Endothelial cell of umbilical vein (primary cell): ENCODE measurements at regions not wholly inside any gene's neighbourhood (a gene's known extent, or its start where the extent isn't known, plus 50 kb on each side); places are given as distances from the start of the nearest gene placed in this dataset.

Experiments
- BruUV-seq: library from RNA; stranded (reverse); fragments of 400-500 nt; replicated peaks from 2 replicates; lab custom pipeline; 2021; lab: Mats Ljungman, UMichigan
- CTCF ChIA-PET: fragments of 300-600, 350-600 bp; sonication (Branson Sonifier 250); formaldehyde crosslinking; loops from one replicate; lab custom pipeline; 2021; ENCODE audit warnings: antibody characterized with exemption, inconsistent platforms; lab: Charles Lee
- POLR2A ChIA-PET: fragments of 300-600, 350-600 bp; sonication (Branson Sonifier 250); formaldehyde crosslinking; loops from one replicate; lab custom pipeline; 2021; ENCODE audit warnings: antibody characterized with exemption, inconsistent platforms; lab: Charles Lee
- DNase-seq: peaks from one replicate; pipeline ENCODE4 v3.0.0-alpha.2; 2011; ENCODE audit warnings: low read depth, low spot score
- FAIRE-seq: peaks from 2 replicates; lab custom pipeline; 2011; peaks lifted over from hg19 to GRCh38; lab: Jason Lieb, UNC
- H2AFZ ChIP-seq: 2 replicates; pipeline ENCODE4 v1.6.0; 2012; ENCODE audit warnings: low read depth, low read length, control low read depth, inconsistent platforms
- H3K27ac ChIP-seq: 2 replicates; pipeline ENCODE4 v1.5.1; 2011; ENCODE audit warnings: low read depth, mild to moderate bottlenecking, control low read depth, low read length, moderate library complexity; ENCODE audit not compliant: insufficient read depth
- H3K27me3 ChIP-seq, 2 experiments: 2 replicates each; pipeline versions ENCODE4 v1.6.0 to v1.6.1; 2011; ENCODE audit warnings: low read length in 2 of 2, mixed read lengths in 1 of 2; ENCODE audit not compliant: control insufficient read depth in 2 of 2, insufficient read depth in 2 of 2
- H3K36me3 ChIP-seq, 2 experiments: 2 replicates in 1 of 2; 3 replicates in 1 of 2; pipeline ENCODE4 v1.5.1; 2011; ENCODE audit warnings: low read length in 2 of 2, mild to moderate bottlenecking in 1 of 2, moderate library complexity in 1 of 2; ENCODE audit not compliant: control insufficient read depth in 2 of 2, insufficient read depth in 2 of 2; ENCODE audit errors: extremely low read depth in 1 of 2
- H3K4me1 ChIP-seq: 3 replicates; pipeline ENCODE4 v1.5.1; 2011; ENCODE audit warnings: mild to moderate bottlenecking, low read length; ENCODE audit not compliant: control insufficient read depth, insufficient read depth; ENCODE audit errors: extremely low read depth
- H3K4me2 ChIP-seq: 2 replicates; pipeline ENCODE4 v1.6.1; 2011; ENCODE audit warnings: low read length, control low read depth, mixed read lengths; ENCODE audit not compliant: insufficient read depth
- H3K4me3 ChIP-seq, 3 experiments: fragments of 200-600 bp in 1 of 3; sonication (generic), shearing (Covaris generic) in 1 of 3; replicated peaks in 1 of 3; 2 replicates each; pipeline ENCODE4 v1.5.1; 2011 to 2016; ENCODE audit warnings: control low read depth in 3 of 3, low read length in 3 of 3, mild to moderate bottlenecking in 2 of 3, inconsistent platforms in 1 of 3, low read depth in 1 of 3, moderate library complexity in 1 of 3; ENCODE audit not compliant: insufficient read depth in 1 of 3
- H3K79me2 ChIP-seq: 2 replicates; pipeline ENCODE4 v1.6.0; 2012; ENCODE audit warnings: low read length, inconsistent platforms; ENCODE audit not compliant: control insufficient read depth, insufficient read depth
- H3K9ac ChIP-seq: replicated peaks from 2 replicates; pipeline ENCODE3; 2011; ENCODE audit warnings: low read length, control low read depth; ENCODE audit not compliant: insufficient read depth; ENCODE audit errors: extremely low read depth
- H3K9me1 ChIP-seq: replicated peaks from 3 replicates; pipeline ENCODE4 v1.6.0; 2011; ENCODE audit warnings: mild to moderate bottlenecking, low read length; ENCODE audit not compliant: control insufficient read depth, insufficient read depth; ENCODE audit errors: extremely low read depth
- H3K9me3 ChIP-seq: replicated peaks from 2 replicates; pipeline ENCODE4 v1.5.1; 2012; ENCODE audit warnings: low read length, inconsistent platforms; ENCODE audit not compliant: control insufficient read depth, insufficient read depth
- H4K20me1 ChIP-seq: replicated peaks from 2 replicates; pipeline ENCODE3; 2011; ENCODE audit warnings: mild to moderate bottlenecking, low read length; ENCODE audit not compliant: control insufficient read depth, insufficient read depth; ENCODE audit errors: extremely low read depth
- EZH2 ChIP-seq: IDR thresholded peaks from 2 replicates; pipeline ENCODE4 v1.6.1; 2012; ENCODE audit warnings: borderline replicate concordance, low read depth, mild to moderate bottlenecking, moderate library complexity, low read length, inconsistent platforms; ENCODE audit not compliant: severe bottlenecking
- FOS ChIP-seq: IDR thresholded peaks from 2 replicates; pipeline ENCODE4 v1.6.1; 2011; ENCODE audit warnings: mild to moderate bottlenecking, low read length, moderate library complexity, borderline replicate concordance; ENCODE audit not compliant: insufficient read depth
- GATA2 ChIP-seq: IDR thresholded peaks from 2 replicates; pipeline ENCODE4 v1.7.0; 2011; ENCODE audit warnings: low read depth, mild to moderate bottlenecking, moderate library complexity, mixed read lengths, low read length; ENCODE audit not compliant: insufficient read length, insufficient read depth
- JUN ChIP-seq: IDR thresholded peaks from 2 replicates; pipeline ENCODE4 v1.6.1; 2011; ENCODE audit warnings: borderline replicate concordance, low read depth; ENCODE audit not compliant: insufficient read length, insufficient read depth
- MAX ChIP-seq: IDR thresholded peaks from 2 replicates; pipeline ENCODE4 v1.6.1; 2011; ENCODE audit not compliant: insufficient read depth, insufficient read length
- MYC ChIP-seq: IDR thresholded peaks from one replicate; pipeline ENCODE4 v1.6.1; 2011; ENCODE audit warnings: mild to moderate bottlenecking, low read depth, low read length
- POLR2A ChIP-seq: IDR thresholded peaks from 2 replicates; pipeline ENCODE4 v1.6.1; 2012; ENCODE audit warnings: low read depth, mild to moderate bottlenecking, control low read depth, low read length
- POLR2AphosphoS5 ChIP-seq: IDR thresholded peaks from 2 replicates; pipeline ENCODE4 v1.6.1; 2012; ENCODE audit warnings: low read depth, mild to moderate bottlenecking, control low read depth, low read length, moderate library complexity; ENCODE audit not compliant: insufficient read depth
- dilution Hi-C: fragments of 300-500 bp; cut with MboI; formaldehyde crosslinking; loops from one replicate; pipeline ENCODE4 v1.15.0; 2019; ENCODE audit warnings: low sequenced_read_pairs; ENCODE audit not compliant: extremely low pct_ligation_motif_present
- intact Hi-C: fragments of 100-400 bp; cut with micrococcal nuclease; formaldehyde crosslinking; loops from one replicate; pipeline ENCODE4 v1.10.0; 2022
- TF ChIP-seq, protein P1 (sequence below), 2 donors: IDR thresholded peaks; 1 replicate in 1 of 2; 2 replicates in 1 of 2; pipeline ENCODE4 v1.5.1; 2011; ENCODE audit warnings: low read length in 2 of 2, mild to moderate bottlenecking in 2 of 2, moderate library complexity in 2 of 2, control low read depth in 1 of 2, inconsistent platforms in 1 of 2, low read depth in 1 of 2; ENCODE audit not compliant: insufficient read depth in 1 of 2; ENCODE audit errors: extremely low read depth in 1 of 2

DNA sequence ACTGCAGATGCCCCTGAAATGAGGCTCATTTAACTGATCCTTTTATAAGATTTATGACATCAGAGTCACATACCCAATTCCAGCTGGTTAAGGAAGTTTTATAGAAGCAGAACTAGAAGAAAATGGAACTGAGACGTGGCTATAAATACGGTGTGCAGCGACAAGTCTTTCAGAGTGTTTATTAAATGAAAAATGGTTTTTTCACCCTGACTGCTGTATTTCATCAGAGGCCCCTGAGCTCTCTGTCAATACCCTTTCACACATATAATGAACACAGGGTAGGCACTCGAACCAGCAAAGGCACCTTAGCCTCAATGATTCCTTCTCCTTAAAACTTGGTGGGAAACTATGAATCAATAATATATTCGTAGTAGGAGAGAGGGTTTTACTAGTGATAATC lies 380.8 kb upstream of the ANXA10 start:
- H3K27me3 ChIP-seq = no peaks in the 10 kb centered on the region
- CTCF ChIA-PET = interaction anchor here (0.7 kb wide), 1 partner anchor 1063 kb away, joined by 3 read pairs; no protein-coding TSS in a partner anchor
- FAIRE-seq (no peak), DNase-seq (no peak)
- H3K9me1 ChIP-seq = no peaks in the 10 kb centered on the region
- no peak overlapping the region for H3K4me2 ChIP-seq
- no peaks in the 10 kb centered on the region for H3K36me3 ChIP-seq
- no peak for TF ChIP-seq MAX
- TF ChIP-seq EZH2 = no peak
- no peak for TF ChIP-seq POLR2A
- TF ChIP-seq, protein P1, sequence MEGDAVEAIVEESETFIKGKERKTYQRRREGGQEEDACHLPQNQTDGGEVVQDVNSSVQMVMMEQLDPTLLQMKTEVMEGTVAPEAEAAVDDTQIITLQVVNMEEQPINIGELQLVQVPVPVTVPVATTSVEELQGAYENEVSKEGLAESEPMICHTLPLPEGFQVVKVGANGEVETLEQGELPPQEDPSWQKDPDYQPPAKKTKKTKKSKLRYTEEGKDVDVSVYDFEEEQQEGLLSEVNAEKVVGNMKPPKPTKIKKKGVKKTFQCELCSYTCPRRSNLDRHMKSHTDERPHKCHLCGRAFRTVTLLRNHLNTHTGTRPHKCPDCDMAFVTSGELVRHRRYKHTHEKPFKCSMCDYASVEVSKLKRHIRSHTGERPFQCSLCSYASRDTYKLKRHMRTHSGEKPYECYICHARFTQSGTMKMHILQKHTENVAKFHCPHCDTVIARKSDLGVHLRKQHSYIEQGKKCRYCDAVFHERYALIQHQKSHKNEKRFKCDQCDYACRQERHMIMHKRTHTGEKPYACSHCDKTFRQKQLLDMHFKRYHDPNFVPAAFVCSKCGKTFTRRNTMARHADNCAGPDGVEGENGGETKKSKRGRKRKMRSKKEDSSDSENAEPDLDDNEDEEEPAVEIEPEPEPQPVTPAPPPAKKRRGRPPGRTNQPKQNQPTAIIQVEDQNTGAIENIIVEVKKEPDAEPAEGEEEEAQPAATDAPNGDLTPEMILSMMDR (IDR thresholded peaks at IDR 0.05; ENCODE audit: extremely low read depth in 1 of 2, insufficient read depth in 1 of 2, low read depth in 1 of 2, low read length in 2 of 2) = no peak
- TF ChIP-seq MYC = no peak
- no peak for TF ChIP-seq FOS
- TF ChIP-seq JUN = no peak
- TF ChIP-seq GATA2 = no peak
- TF ChIP-seq POLR2AphosphoS5 = no peak
- H3K4me1 ChIP-seq = no peaks in the 10 kb centered on the region
- no peak overlapping the region for H3K9ac ChIP-seq
- H3K79me2 ChIP-seq = no peaks in the 10 kb centered on the region
- intact Hi-C loops = no loop called here
- H3K4me3 ChIP-seq = no peak overlapping the region
- no TSS peak for BruUV-seq
- H3K27ac ChIP-seq = no peak overlapping the region
- POLR2A ChIA-PET = no interaction called here
- no peaks in the 10 kb centered on the region for H3K9me3 ChIP-seq
- dilution Hi-C loops = no loop called here
- H4K20me1 ChIP-seq = no peaks in the 10 kb centered on the region
- H2AFZ ChIP-seq = no peak overlapping the region
